ENCODE measurements at regions not wholly inside any gene's neighbourhood (a gene's known extent, or its start where the extent isn't known, plus 50 kb on each side); places are given as distances from the start of the nearest gene placed in this dataset.

DNA sequence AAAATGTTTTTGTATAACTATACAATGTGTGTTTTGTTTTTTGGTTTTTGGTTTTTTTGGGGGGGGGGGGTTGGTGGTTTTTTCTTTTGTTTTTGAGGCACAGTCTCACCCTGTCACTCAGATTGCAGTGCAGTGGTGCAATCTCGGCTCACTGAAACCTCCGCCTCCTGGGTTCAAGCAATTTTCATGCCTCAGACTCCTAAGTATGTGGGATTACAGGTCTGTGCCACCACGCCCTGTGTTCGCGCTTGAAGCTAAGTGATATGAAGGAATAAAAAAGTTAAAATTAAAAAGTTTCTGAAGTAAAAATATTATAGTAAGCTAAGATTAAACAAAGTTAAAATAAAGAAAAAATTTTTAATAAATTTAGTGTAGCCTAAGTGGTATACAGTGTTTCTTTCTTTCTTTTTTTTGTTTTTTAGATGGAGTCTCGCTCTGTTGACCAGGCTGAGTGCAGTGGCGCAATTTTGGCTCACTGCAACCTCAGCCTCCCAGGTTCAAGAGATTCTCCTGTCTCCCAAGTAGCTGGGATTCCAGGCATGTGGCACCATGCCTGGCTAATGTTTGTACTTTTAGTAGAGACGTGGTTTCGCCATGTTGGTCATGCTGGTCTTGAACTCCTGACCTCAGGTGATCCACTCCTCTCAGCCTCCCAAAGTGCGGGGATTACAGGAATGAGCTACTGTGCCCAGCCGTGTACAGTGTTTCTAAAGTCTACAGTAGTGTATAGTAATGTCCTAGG lies 53.9 kb upstream of the TEX55 start:
- Mint-ChIP-seq H3K27ac (no peak overlapping the region), H3K36me3 (ENCODE audit: low read depth) (no peaks in the 10 kb centered on the region), H3K4me1 (ENCODE audit: low read depth) (no peaks in the 10 kb centered on the region), H3K4me3 (no peak overlapping the region), H3K27me3 (no peaks in the 10 kb centered on the region), H3K9me3 (no peaks in the 10 kb centered on the region)
- Histone ChIP-seq H3K4me1 (ENCODE audit: insufficient read depth, low read length) (no peaks in the 10 kb centered on the region), H3K9me3 (ENCODE audit: control insufficient read depth in 1 of 2, insufficient read depth in 1 of 2, low read length in 2 of 2) (no peaks in the 10 kb centered on the region), H3K36me3 (ENCODE audit: insufficient read depth, low read length) (no peaks in the 10 kb centered on the region), H3K27me3 (ENCODE audit: control insufficient read depth in 1 of 2, insufficient read depth in 2 of 2, low read length in 2 of 2) (no peaks in the 10 kb centered on the region), H3K4me3 (ENCODE audit: low read length) (no peak overlapping the region), H3K27ac (ENCODE audit: low read depth in 1 of 2, low read length in 2 of 2) (no peak overlapping the region)
- intact Hi-C loops (cut with DNase I, micrococcal nuclease): no loop called here
- ChIA-PET CTCF (interaction anchor here (0.7 to 10.2 kb wide), 3 partner anchors 10 to 261 kb away, joined by 4 to 134 read pairs (median 5); no protein-coding TSS in a partner anchor), POLR2A (no interaction called here)
- DNase-seq (no peak), ATAC-seq (ENCODE audit: poor library complexity) (no peak)
- TF ChIP-seq, protein P1, sequence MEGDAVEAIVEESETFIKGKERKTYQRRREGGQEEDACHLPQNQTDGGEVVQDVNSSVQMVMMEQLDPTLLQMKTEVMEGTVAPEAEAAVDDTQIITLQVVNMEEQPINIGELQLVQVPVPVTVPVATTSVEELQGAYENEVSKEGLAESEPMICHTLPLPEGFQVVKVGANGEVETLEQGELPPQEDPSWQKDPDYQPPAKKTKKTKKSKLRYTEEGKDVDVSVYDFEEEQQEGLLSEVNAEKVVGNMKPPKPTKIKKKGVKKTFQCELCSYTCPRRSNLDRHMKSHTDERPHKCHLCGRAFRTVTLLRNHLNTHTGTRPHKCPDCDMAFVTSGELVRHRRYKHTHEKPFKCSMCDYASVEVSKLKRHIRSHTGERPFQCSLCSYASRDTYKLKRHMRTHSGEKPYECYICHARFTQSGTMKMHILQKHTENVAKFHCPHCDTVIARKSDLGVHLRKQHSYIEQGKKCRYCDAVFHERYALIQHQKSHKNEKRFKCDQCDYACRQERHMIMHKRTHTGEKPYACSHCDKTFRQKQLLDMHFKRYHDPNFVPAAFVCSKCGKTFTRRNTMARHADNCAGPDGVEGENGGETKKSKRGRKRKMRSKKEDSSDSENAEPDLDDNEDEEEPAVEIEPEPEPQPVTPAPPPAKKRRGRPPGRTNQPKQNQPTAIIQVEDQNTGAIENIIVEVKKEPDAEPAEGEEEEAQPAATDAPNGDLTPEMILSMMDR (IDR thresholded peaks at IDR 0.05): no peak

DNA sequence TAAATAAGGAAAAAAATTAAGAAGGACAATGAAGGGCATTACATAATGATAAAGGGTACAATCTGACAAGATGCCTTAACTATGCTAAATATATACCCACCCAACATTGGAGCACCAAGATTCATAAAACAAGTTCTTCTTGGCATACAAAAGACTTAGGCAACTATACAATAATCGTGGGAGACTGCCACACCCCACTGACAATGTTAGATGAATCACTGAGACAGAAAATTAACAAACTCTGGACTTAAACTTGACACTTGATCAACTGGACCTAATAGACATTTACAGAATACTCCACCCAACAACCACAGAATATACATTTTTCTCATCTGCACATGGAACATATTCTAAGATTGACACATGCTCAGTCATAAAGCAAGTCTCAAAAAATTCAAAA lies 53.2 kb upstream of the IGSF11 start:
- no peaks in the 10 kb centered on the region for H3K9me3 Mint-ChIP-seq
- no peak overlapping the region for H3K4me3 Mint-ChIP-seq
- POLR2A ChIA-PET: no interaction called here
- intact Hi-C loops (cut with DNase I, micrococcal nuclease): no loop called here
- H3K36me3 Mint-ChIP-seq (ENCODE audit: low read depth): no peaks in the 10 kb centered on the region
- no peak overlapping the region for H3K27ac Mint-ChIP-seq
- ATAC-seq (ENCODE audit: poor library complexity) (no peak), DNase-seq (no peak)
- H3K27ac ChIP-seq (ENCODE audit: low read depth in 1 of 2, low read length in 2 of 2): no peak overlapping the region
- no peaks in the 10 kb centered on the region for H3K4me1 Mint-ChIP-seq (ENCODE audit: low read depth)
- no peaks in the 10 kb centered on the region for H3K9me3 ChIP-seq (ENCODE audit: control insufficient read depth in 1 of 2, insufficient read depth in 1 of 2, low read length in 2 of 2)
- no peaks in the 10 kb centered on the region for H3K4me1 ChIP-seq (ENCODE audit: insufficient read depth, low read length)
- no peaks in the 10 kb centered on the region for H3K36me3 ChIP-seq (ENCODE audit: insufficient read depth, low read length)
- TF ChIP-seq, protein P1 (IDR thresholded peaks at IDR 0.05): no peak
- H3K27me3 ChIP-seq (ENCODE audit: control insufficient read depth in 1 of 2, insufficient read depth in 2 of 2, low read length in 2 of 2): no peaks in the 10 kb centered on the region
- no peak overlapping the region for H3K4me3 ChIP-seq (ENCODE audit: low read length)
- peaks cover 7% of the 10 kb centered on the region for H3K27me3 Mint-ChIP-seq
- CTCF ChIA-PET: interaction anchor here (1.1 kb wide), 1 partner anchor 204 kb away, joined by 3 read pairs; no protein-coding TSS in a partner anchor

DNA sequence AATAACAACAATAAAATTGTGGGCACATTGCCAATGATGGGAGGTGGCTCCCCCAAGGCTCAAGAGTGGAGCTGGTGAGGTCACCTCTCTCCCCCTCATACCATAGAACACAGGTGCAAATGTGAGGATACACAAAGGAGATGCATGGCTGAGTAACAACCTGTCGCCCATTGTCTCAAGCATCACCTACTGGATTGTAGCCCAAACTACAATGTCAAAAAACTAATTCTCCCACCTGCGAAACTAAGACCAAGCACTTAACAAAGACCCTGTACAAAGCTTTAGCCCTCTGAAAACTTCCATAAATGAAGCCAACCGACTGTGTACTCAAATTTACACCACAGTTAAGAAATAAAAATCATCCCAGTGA lies 50.4 kb upstream of the IGSF11 start:
- CTCF ChIA-PET: no interaction called here
- POLR2A ChIA-PET: no interaction called here
- intact Hi-C loops (cut with DNase I, micrococcal nuclease): no loop called here
- ATAC-seq (ENCODE audit: poor library complexity) (no peak), DNase-seq (no peak)
- Mint-ChIP-seq H3K4me1 (ENCODE audit: low read depth) (no peaks in the 10 kb centered on the region), H3K27ac (no peak overlapping the region), H3K36me3 (ENCODE audit: low read depth) (no peaks in the 10 kb centered on the region), H3K9me3 (no peaks in the 10 kb centered on the region), H3K27me3 (peaks cover 7% of the 10 kb centered on the region), H3K4me3 (no peak overlapping the region)
- H3K36me3 ChIP-seq (ENCODE audit: insufficient read depth, low read length): no peaks in the 10 kb centered on the region
- H3K27me3 ChIP-seq (ENCODE audit: control insufficient read depth in 1 of 2, insufficient read depth in 2 of 2, low read length in 2 of 2): no peaks in the 10 kb centered on the region
- TF ChIP-seq, protein P1 (IDR thresholded peaks at IDR 0.05): no peak
- H3K27ac ChIP-seq (ENCODE audit: low read depth in 1 of 2, low read length in 2 of 2): no peak overlapping the region
- no peaks in the 10 kb centered on the region for H3K4me1 ChIP-seq (ENCODE audit: insufficient read depth, low read length)
- no peak overlapping the region for H3K4me3 ChIP-seq (ENCODE audit: low read length)
- no peaks in the 10 kb centered on the region for H3K9me3 ChIP-seq (ENCODE audit: control insufficient read depth in 1 of 2, insufficient read depth in 1 of 2, low read length in 2 of 2)
